SK-N-SH treated with all-trans-retinoic acid at 6 μM for 48 hours (cell line): ENCODE measurements at regions not wholly inside any gene's neighbourhood (a gene's known extent, or its start where the extent isn't known, plus 50 kb on each side); places are given as distances from the start of the nearest gene placed in this dataset.

Experiments
- ATAC-seq: fragments of 200-7000 bp; cut with Tn5 transposase; 3 replicates; pipeline ENCODE4 v1.9.1; 2020; ENCODE audit warnings: mild to moderate bottlenecking, moderate library complexity
- BACH2 ChIP-seq: fragments of 250-450 bp; sonication (Bioruptor Pico); IDR thresholded peaks from 2 replicates; pipeline ENCODE4 v1.9.0; 2021; ENCODE audit warnings: mild to moderate bottlenecking, borderline replicate concordance
- CSDC2 ChIP-seq: fragments of 250-450 bp; sonication (Bioruptor Pico); IDR thresholded peaks from 2 replicates; pipeline ENCODE4 v1.5.0; 2020; ENCODE audit warnings: mild to moderate bottlenecking, moderate library complexity
- ESRRG ChIP-seq: fragments of 250-450 bp; sonication (Bioruptor Pico); IDR thresholded peaks from 2 replicates; pipeline ENCODE4 v1.6.1; 2021; ENCODE audit warnings: mild to moderate bottlenecking
- GLIS3 ChIP-seq: fragments of 250-450 bp; sonication (Bioruptor Pico); IDR thresholded peaks from 2 replicates; pipeline ENCODE4 v1.5.0; 2020; ENCODE audit warnings: mild to moderate bottlenecking, moderate library complexity
- ISL1 ChIP-seq: fragments of 250-450 bp; sonication (Bioruptor Pico); IDR thresholded peaks from 2 replicates; pipeline ENCODE4 v2.1.2; 2022; ENCODE audit warnings: mild to moderate bottlenecking, moderate library complexity
- OSR1 ChIP-seq: fragments of 250-450 bp; sonication (Bioruptor Pico); IDR thresholded peaks from 2 replicates; pipeline ENCODE4 v1.8.0; 2022; ENCODE audit warnings: moderate library complexity, mild to moderate bottlenecking, inconsistent platforms
- PPARA ChIP-seq: fragments of 250-450 bp; sonication (Bioruptor Pico); IDR thresholded peaks from 2 replicates; pipeline ENCODE4 v1.5.0; 2020; ENCODE audit warnings: mild to moderate bottlenecking, borderline replicate concordance
- RARB ChIP-seq: fragments of 250-450 bp; sonication (Bioruptor Pico); IDR thresholded peaks from 2 replicates; pipeline ENCODE4 v1.8.0; 2021; ENCODE audit warnings: mild to moderate bottlenecking, moderate library complexity
- SNAI2 ChIP-seq: fragments of 250-450 bp; sonication (Bioruptor Pico); IDR thresholded peaks from 2 replicates; pipeline ENCODE4 v1.5.0; 2020; ENCODE audit warnings: mild to moderate bottlenecking, moderate library complexity
- TCF4 ChIP-seq: fragments of 250-450 bp; sonication (Bioruptor Pico); IDR thresholded peaks from 2 replicates; pipeline ENCODE4 v1.8.0; 2021; ENCODE audit warnings: mild to moderate bottlenecking, moderate library complexity, borderline replicate concordance
- ZC3H10 ChIP-seq: fragments of 250-450 bp; sonication (Bioruptor Pico); IDR thresholded peaks from 2 replicates; pipeline ENCODE4 v1.5.1; 2021; ENCODE audit warnings: mild to moderate bottlenecking, moderate library complexity
- ZFP3 ChIP-seq: fragments of 250-450 bp; sonication (Bioruptor Pico); IDR thresholded peaks from 2 replicates; pipeline ENCODE4 v1.5.0; 2020; ENCODE audit warnings: mild to moderate bottlenecking, moderate library complexity
- ZFP30 ChIP-seq: fragments of 450-650 bp; formaldehyde crosslinking; IDR thresholded peaks from 2 replicates; pipeline ENCODE4 v1.5.0; 2022; ENCODE audit warnings: mild to moderate bottlenecking, moderate library complexity
- ZNF565 ChIP-seq: fragments of 450-650 bp; formaldehyde crosslinking; conservative IDR thresholded peaks from 2 replicates; pipeline ENCODE4 v1.5.0; 2020; ENCODE audit warnings: low read depth, mild to moderate bottlenecking, moderate library complexity
- ZNF8 ChIP-seq: fragments of 450-650 bp; formaldehyde crosslinking; IDR thresholded peaks from 2 replicates; pipeline ENCODE4 v1.5.0; 2020; ENCODE audit warnings: mild to moderate bottlenecking, moderate library complexity
- TF ChIP-seq, protein P1 (sequence below): fragments of 250-450 bp; sonication (Bioruptor Pico); IDR thresholded peaks from 2 replicates; pipeline ENCODE4 v1.5.0; 2020; ENCODE audit warnings: mild to moderate bottlenecking, moderate library complexity
- TF ChIP-seq, protein P2 (sequence below): fragments of 250-450 bp; sonication (Bioruptor Pico); IDR thresholded peaks from 2 replicates; pipeline ENCODE4 v1.8.0; 2020; ENCODE audit warnings: mild to moderate bottlenecking, moderate library complexity, borderline replicate concordance
- TF ChIP-seq, protein P3 (sequence below): fragments of 250-450 bp; sonication (Bioruptor Pico); IDR thresholded peaks from 2 replicates; pipeline ENCODE4 v1.5.1; 2021; ENCODE audit warnings: mild to moderate bottlenecking, moderate library complexity
- TF ChIP-seq, protein P4 (sequence below): fragments of 250-450 bp; sonication (Bioruptor Pico); IDR thresholded peaks from 2 replicates; pipeline ENCODE4 v1.8.0; 2021; ENCODE audit warnings: low read depth, mild to moderate bottlenecking, moderate library complexity, borderline replicate concordance

DNA sequence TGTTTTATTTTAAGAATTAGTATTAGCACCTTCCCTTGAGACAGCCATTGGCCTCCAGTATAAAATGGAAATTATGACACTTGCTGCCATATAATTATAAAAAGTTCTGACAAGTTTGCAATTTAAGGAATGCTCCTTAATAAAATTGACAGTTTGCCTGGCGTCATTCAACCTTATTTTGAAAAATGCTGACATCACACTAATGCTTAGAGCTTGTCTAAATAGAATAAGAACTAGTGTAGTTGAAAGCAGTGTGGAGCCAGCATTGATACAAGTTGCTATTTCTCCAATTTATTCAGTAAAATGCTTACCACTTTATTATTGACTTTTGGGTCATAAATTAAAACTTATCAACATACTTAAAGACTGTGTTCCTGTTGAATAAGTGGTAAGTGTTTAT lies 54.3 kb upstream of the ARX start:
- no peak for ATAC-seq
- TF ChIP-seq RARB (CRISPR knock-in tag): no peak
- TF ChIP-seq CSDC2: no peak
- no peak for TF ChIP-seq OSR1 (CRISPR knock-in tag)

DNA sequence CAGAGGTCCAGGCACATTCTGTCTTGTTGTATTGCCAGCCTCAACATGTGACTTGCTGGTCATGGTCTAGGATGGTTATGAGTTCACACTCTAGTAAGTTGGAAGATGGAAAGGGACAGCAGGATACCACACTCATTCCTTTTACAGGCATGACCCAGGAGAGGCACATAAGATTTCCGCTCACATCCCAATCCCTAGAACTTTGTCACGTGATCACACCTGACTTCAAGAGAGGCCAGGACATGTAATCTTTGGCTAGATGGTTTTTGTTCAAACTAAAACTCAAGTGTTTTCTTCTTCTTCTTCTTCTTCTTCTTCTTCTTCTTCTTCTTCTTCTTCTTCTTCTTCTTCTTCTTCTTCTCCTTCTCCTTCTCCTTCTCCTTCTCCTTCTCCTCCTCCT lies 53.4 kb upstream of the ARX start:
- no peak for ATAC-seq

DNA sequence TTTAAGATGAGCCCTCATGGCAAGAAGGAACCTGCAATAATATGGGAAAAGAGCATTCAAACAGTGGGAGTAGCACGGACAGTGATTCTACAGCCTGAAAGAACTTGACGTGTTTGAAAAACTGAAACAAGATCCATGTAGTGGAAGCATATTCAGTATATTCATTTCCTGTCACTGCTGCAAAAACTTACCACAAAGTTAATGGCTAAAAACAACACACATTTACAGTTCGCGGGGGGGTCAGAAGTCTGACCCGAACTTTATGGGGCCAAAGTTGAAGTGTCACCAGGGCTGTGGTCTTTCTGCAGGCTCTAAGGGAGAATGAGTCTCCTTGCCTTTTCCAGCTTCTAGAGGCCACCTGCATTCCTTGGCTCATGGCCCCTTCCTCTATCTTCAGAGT lies 52.6 kb upstream of the ARX start:
- no peak for ATAC-seq
- TF ChIP-seq ZNF565 (no peak), BACH2 (no peak), SNAI2 (no peak), GLIS3 (no peak), ZFP3 (CRISPR knock-in tag) (no peak), TCF4 (CRISPR knock-in tag) (no peak), PPARA (CRISPR knock-in tag) (no peak), ZC3H10 (CRISPR knock-in tag) (no peak), ESRRG (no peak), ZNF8 (CRISPR knock-in tag) (no peak)
- TF ChIP-seq, protein P1, sequence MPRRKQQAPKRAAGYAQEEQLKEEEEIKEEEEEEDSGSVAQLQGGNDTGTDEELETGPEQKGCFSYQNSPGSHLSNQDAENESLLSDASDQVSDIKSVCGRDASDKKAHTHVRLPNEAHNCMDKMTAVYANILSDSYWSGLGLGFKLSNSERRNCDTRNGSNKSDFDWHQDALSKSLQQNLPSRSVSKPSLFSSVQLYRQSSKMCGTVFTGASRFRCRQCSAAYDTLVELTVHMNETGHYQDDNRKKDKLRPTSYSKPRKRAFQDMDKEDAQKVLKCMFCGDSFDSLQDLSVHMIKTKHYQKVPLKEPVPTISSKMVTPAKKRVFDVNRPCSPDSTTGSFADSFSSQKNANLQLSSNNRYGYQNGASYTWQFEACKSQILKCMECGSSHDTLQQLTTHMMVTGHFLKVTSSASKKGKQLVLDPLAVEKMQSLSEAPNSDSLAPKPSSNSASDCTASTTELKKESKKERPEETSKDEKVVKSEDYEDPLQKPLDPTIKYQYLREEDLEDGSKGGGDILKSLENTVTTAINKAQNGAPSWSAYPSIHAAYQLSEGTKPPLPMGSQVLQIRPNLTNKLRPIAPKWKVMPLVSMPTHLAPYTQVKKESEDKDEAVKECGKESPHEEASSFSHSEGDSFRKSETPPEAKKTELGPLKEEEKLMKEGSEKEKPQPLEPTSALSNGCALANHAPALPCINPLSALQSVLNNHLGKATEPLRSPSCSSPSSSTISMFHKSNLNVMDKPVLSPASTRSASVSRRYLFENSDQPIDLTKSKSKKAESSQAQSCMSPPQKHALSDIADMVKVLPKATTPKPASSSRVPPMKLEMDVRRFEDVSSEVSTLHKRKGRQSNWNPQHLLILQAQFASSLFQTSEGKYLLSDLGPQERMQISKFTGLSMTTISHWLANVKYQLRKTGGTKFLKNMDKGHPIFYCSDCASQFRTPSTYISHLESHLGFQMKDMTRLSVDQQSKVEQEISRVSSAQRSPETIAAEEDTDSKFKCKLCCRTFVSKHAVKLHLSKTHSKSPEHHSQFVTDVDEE: no peak
- TF ChIP-seq, protein P2, sequence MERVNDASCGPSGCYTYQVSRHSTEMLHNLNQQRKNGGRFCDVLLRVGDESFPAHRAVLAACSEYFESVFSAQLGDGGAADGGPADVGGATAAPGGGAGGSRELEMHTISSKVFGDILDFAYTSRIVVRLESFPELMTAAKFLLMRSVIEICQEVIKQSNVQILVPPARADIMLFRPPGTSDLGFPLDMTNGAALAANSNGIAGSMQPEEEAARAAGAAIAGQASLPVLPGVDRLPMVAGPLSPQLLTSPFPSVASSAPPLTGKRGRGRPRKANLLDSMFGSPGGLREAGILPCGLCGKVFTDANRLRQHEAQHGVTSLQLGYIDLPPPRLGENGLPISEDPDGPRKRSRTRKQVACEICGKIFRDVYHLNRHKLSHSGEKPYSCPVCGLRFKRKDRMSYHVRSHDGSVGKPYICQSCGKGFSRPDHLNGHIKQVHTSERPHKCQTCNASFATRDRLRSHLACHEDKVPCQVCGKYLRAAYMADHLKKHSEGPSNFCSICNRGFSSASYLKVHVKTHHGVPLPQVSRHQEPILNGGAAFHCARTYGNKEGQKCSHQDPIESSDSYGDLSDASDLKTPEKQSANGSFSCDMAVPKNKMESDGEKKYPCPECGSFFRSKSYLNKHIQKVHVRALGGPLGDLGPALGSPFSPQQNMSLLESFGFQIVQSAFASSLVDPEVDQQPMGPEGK: no peak
- TF ChIP-seq, protein P3, sequence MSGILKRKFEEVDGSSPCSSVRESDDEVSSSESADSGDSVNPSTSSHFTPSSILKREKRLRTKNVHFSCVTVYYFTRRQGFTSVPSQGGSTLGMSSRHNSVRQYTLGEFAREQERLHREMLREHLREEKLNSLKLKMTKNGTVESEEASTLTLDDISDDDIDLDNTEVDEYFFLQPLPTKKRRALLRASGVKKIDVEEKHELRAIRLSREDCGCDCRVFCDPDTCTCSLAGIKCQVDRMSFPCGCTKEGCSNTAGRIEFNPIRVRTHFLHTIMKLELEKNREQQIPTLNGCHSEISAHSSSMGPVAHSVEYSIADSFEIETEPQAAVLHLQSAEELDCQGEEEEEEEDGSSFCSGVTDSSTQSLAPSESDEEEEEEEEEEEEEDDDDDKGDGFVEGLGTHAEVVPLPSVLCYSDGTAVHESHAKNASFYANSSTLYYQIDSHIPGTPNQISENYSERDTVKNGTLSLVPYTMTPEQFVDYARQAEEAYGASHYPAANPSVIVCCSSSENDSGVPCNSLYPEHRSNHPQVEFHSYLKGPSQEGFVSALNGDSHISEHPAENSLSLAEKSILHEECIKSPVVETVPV: no peak

More for the DNA sequence above, 53.4 kb upstream of the ARX start:
- no peak for TF ChIP-seq ZNF8 (CRISPR knock-in tag)
- TF ChIP-seq, protein P4, sequence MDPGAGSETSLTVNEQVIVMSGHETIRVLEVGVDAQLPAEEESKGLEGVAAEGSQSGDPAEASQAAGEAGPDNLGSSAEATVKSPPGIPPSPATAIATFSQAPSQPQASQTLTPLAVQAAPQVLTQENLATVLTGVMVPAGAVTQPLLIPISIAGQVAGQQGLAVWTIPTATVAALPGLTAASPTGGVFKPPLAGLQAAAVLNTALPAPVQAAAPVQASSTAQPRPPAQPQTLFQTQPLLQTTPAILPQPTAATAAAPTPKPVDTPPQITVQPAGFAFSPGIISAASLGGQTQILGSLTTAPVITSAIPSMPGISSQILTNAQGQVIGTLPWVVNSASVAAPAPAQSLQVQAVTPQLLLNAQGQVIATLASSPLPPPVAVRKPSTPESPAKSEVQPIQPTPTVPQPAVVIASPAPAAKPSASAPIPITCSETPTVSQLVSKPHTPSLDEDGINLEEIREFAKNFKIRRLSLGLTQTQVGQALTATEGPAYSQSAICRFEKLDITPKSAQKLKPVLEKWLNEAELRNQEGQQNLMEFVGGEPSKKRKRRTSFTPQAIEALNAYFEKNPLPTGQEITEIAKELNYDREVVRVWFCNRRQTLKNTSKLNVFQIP: no peak
- TF ChIP-seq RARB (CRISPR knock-in tag): no peak
- no peak for TF ChIP-seq ISL1 (CRISPR knock-in tag)
- no peak for TF ChIP-seq ESRRG
- no peak for TF ChIP-seq ZFP30 (CRISPR knock-in tag)
- TF ChIP-seq, protein P1: no peak
